CD14-positive monocyte (primary cell): ENCODE measurements at regions not wholly inside any gene's neighbourhood (a gene's known extent, or its start where the extent isn't known, plus 50 kb on each side); places are given as distances from the start of the nearest gene placed in this dataset.

ENCODE experiments used
- DNase-seq, 3 donors: peaks; one replicate each; pipeline ENCODE4 v3.0.0-alpha.2; 2011 to 2022
- H2AFZ ChIP-seq: 2 replicates; pipeline ENCODE4 v1.6.0; 2012; ENCODE audit warnings: mild to moderate bottlenecking, low read depth, low read length, inconsistent platforms; ENCODE audit not compliant: insufficient read depth, poor library complexity, severe bottlenecking
- H3K27ac ChIP-seq, 2 donors: 1 replicate in 1 of 2; 2 replicates in 1 of 2; pipeline ENCODE4 v1.5.1; 2012 to 2013; ENCODE audit warnings: low read length in 2 of 2, control low read depth in 1 of 2, inconsistent platforms in 1 of 2, low read depth in 1 of 2, mild to moderate bottlenecking in 1 of 2
- H3K27me3 ChIP-seq, 2 donors: one replicate each; pipeline versions ENCODE4 v1.6.0 to v1.6.1; 2011 to 2013; ENCODE audit warnings: low read length in 2 of 2; ENCODE audit not compliant: control insufficient read depth in 2 of 2, insufficient read depth in 2 of 2
- H3K36me3 ChIP-seq, 2 donors: replicated peaks in 1 of 2; 1 replicate in 1 of 2; 2 replicates in 1 of 2; pipeline versions ENCODE4 v1.5.1 to v1.6.1; 2012 to 2013; ENCODE audit warnings: low read length in 2 of 2, control low read depth in 1 of 2, inconsistent platforms in 1 of 2, mild to moderate bottlenecking in 1 of 2; ENCODE audit not compliant: insufficient read depth in 2 of 2, control insufficient read depth in 1 of 2
- H3K4me1 ChIP-seq, 2 donors: 1 replicate in 1 of 2; 2 replicates in 1 of 2; pipeline versions ENCODE4 v1.5.1 to v1.6.1; 2012 to 2013; ENCODE audit warnings: low read length in 2 of 2, control low read depth in 1 of 2, inconsistent platforms in 1 of 2, mild to moderate bottlenecking in 1 of 2, moderate library complexity in 1 of 2; ENCODE audit not compliant: insufficient read depth in 2 of 2, control insufficient read depth in 1 of 2
- H3K4me2 ChIP-seq: replicated peaks from 2 replicates; pipeline ENCODE3; 2012; ENCODE audit warnings: low read length, moderate library complexity, mild to moderate bottlenecking; ENCODE audit not compliant: poor library complexity, severe bottlenecking; ENCODE audit errors: extremely low read depth
- H3K4me3 ChIP-seq, 3 experiments: fragments of 200-600 bp in 1 of 3; sonication (generic) in 1 of 3; replicated peaks in 1 of 3; 1 replicate in 2 of 3; 2 replicates in 1 of 3; pipeline ENCODE4 v1.5.1; 2011 to 2013; ENCODE audit warnings: low read length in 3 of 3, mild to moderate bottlenecking in 3 of 3, control low read depth in 2 of 3, low read depth in 2 of 3, inconsistent platforms in 1 of 3, moderate library complexity in 1 of 3
- H3K79me2 ChIP-seq: 2 replicates; pipeline ENCODE4 v1.6.0; 2012; ENCODE audit warnings: mild to moderate bottlenecking, control low read depth, inconsistent platforms, low read length, moderate library complexity; ENCODE audit not compliant: insufficient read depth
- H3K9ac ChIP-seq: 2 replicates; pipeline ENCODE4 v1.6.0; 2017; ENCODE audit warnings: low read length, mild to moderate bottlenecking; ENCODE audit not compliant: insufficient read depth, poor library complexity, severe bottlenecking
- H3K9me3 ChIP-seq, 2 donors: replicated peaks in 1 of 2; 1 replicate in 1 of 2; 2 replicates in 1 of 2; pipeline versions ENCODE4 v1.5.1 to v1.6.1; 2012 to 2013; ENCODE audit warnings: low read length in 2 of 2, control low read depth in 1 of 2; ENCODE audit not compliant: control insufficient read depth in 1 of 2, insufficient read depth in 1 of 2
- H4K20me1 ChIP-seq: 2 replicates; pipeline ENCODE4 v1.6.0; 2012; ENCODE audit warnings: mild to moderate bottlenecking, low read length, control low read depth, moderate library complexity; ENCODE audit not compliant: insufficient read depth
- H3K27ac Mint-ChIP-seq, 7 donors: one replicate each; pipeline ENCODE4 v1.8.0; 2020; ENCODE audit warnings: mild to moderate bottlenecking in 7 of 7, mixed read lengths in 7 of 7, moderate library complexity in 6 of 7, inconsistent platforms in 2 of 7
- H3K27me3 Mint-ChIP-seq, 3 donors: one replicate each; pipeline ENCODE4 v1.8.0; 2021 to 2022; ENCODE audit warnings: low read depth in 3 of 3, mild to moderate bottlenecking in 3 of 3, mixed read lengths in 3 of 3, moderate library complexity in 3 of 3, inconsistent platforms in 1 of 3
- H3K36me3 Mint-ChIP-seq, 2 donors: one replicate each; pipeline ENCODE4 v1.8.0; 2020; ENCODE audit warnings: mixed read lengths in 2 of 2, inconsistent platforms in 1 of 2, mild to moderate bottlenecking in 1 of 2
- H3K4me1 Mint-ChIP-seq: one replicate; pipeline ENCODE4 v1.8.0; 2020; ENCODE audit warnings: mild to moderate bottlenecking, mixed read lengths
- H3K4me3 Mint-ChIP-seq, 2 donors: one replicate each; pipeline ENCODE4 v1.8.0; 2020; ENCODE audit warnings: mild to moderate bottlenecking in 2 of 2, mixed read lengths in 2 of 2, moderate library complexity in 1 of 2
- H3K9me3 Mint-ChIP-seq, 7 donors: one replicate each; pipeline ENCODE4 v1.8.0; 2020 to 2022; ENCODE audit warnings: mixed read lengths in 7 of 7, mild to moderate bottlenecking in 6 of 7, moderate library complexity in 6 of 7, inconsistent platforms in 2 of 7
- CTCF ChIP-seq: fragments of 200-600 bp; IDR thresholded peaks from one replicate; pipeline ENCODE4 v1.8.0; 2022; ENCODE audit warnings: antibody characterized with exemption, mild to moderate bottlenecking
- WGBS: methylation state at CpG from one replicate; pipeline ENCODE4 v1.1.5; 2013; ENCODE audit warnings: missing lambda C conversion rate; ENCODE audit not compliant: insufficient coverage; 5-methylcytosine and 5-hydroxymethylcytosine counted together
- intact Hi-C, 2 donors: fragments of 100-400 bp; cut with micrococcal nuclease; formaldehyde crosslinking; loops; one replicate each; pipeline versions ENCODE4 v1.15.0 to v1.15.1; 2023

- intact Hi-C loops = no loop called here
- no peak overlapping the region for H3K27ac Mint-ChIP-seq
- Histone ChIP-seq H3K9me3 (no peaks in the 10 kb centered on the region), H3K4me2 (no peak overlapping the region), H3K79me2 (no peaks in the 10 kb centered on the region), H3K27me3 (no peaks in the 10 kb centered on the region), H3K36me3 (no peaks in the 10 kb centered on the region), H2AFZ (no peak overlapping the region), H4K20me1 (no peaks in the 10 kb centered on the region), H3K4me3 (no peak overlapping the region), H3K27ac (no peak overlapping the region), H3K4me1 (no peaks in the 10 kb centered on the region), H3K9ac (no peak overlapping the region)
- 89% methylated on average over 3 of the region's 4 CpGs for WGBS
- peaks cover 0 to 3% (median 0%) of the 10 kb centered on the region in 7 donors for H3K9me3 Mint-ChIP-seq
- H3K4me3 Mint-ChIP-seq = no peak overlapping the region
- no peaks in the 10 kb centered on the region for H3K4me1 Mint-ChIP-seq
- TF ChIP-seq CTCF = no peak
- no peaks in the 10 kb centered on the region for H3K36me3 Mint-ChIP-seq
- DNase-seq = no peak
- H3K27me3 Mint-ChIP-seq = peaks cover 0 to 3% (median 3%) of the 10 kb centered on the region in 3 donors
Observed at GRCh38 chr16:54679531-54679930, 251.1 kb upstream of the IRX5 start.

GRCh38 chr16:54677308-54677950 is 253.2 kb upstream of the IRX5 start:
- H3K27me3 ChIP-seq = no peaks in the 10 kb centered on the region
- 83% methylated on average over 3 of the region's 6 CpGs for WGBS
- H3K27ac Mint-ChIP-seq = no peak overlapping the region
- H3K9me3 ChIP-seq = no peaks in the 10 kb centered on the region
- H3K4me3 Mint-ChIP-seq = no peak overlapping the region
- intact Hi-C loops = no loop called here
- no peak overlapping the region for H3K9ac ChIP-seq
- no peaks in the 10 kb centered on the region for H3K4me1 ChIP-seq
- no peak for TF ChIP-seq CTCF
- H3K4me2 ChIP-seq = no peak overlapping the region
- no peaks in the 10 kb centered on the region for H3K79me2 ChIP-seq
- no peaks in the 10 kb centered on the region for H3K4me1 Mint-ChIP-seq
- H3K36me3 Mint-ChIP-seq = no peaks in the 10 kb centered on the region
- H3K9me3 Mint-ChIP-seq = peaks cover 0 to 3% (median 0%) of the 10 kb centered on the region in 7 donors
- no peak for DNase-seq
- H3K27me3 Mint-ChIP-seq = peaks cover 0 to 3% (median 2%) of the 10 kb centered on the region in 3 donors
- no peaks in the 10 kb centered on the region for H4K20me1 ChIP-seq
- no peaks in the 10 kb centered on the region for H3K36me3 ChIP-seq
- H3K4me3 ChIP-seq = no peak overlapping the region
- no peak overlapping the region for H3K27ac ChIP-seq
- no peak overlapping the region for H2AFZ ChIP-seq
